NCI-H128 (cell line): ENCODE measurements at regions not wholly inside any gene's neighbourhood (a gene's known extent, or its start where the extent isn't known, plus 50 kb on each side); places are given as distances from the start of the nearest gene placed in this dataset.

Experiments used
- DNase-seq: peaks from one replicate; lab custom pipeline; 2025; ENCODE audit not compliant: unreplicated experiment; lab: John Stamatoyannopoulos, UW

GRCh38 chr4:59834943-59835342 is 1365.2 kb upstream of the ADGRL3 start:
- DNase-seq: no peak

DNA sequence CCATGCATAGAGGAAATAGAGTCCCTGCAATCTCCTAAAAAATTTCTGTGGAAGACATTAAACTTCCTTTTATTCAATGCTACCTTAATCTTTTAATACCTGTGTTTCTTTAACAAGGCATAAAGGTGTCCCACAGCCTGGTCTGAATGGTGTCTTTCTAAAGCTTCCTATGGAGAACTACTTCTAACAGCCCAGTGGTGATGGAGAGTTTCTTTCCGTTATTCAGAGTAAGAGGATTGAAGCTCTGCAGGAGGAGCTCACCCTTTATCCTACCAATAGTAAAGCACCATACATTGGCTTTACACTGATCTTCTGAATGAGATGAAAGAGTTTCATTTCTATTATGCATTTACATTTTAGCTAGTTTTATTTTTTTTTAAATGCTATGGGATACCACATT is 1362.4 kb upstream of the ADGRL3 start:
- no peak for DNase-seq

- no peak for DNase-seq
Observed at GRCh38 chr4:59838236-59838635, 1361.9 kb upstream of the ADGRL3 start.

DNA sequence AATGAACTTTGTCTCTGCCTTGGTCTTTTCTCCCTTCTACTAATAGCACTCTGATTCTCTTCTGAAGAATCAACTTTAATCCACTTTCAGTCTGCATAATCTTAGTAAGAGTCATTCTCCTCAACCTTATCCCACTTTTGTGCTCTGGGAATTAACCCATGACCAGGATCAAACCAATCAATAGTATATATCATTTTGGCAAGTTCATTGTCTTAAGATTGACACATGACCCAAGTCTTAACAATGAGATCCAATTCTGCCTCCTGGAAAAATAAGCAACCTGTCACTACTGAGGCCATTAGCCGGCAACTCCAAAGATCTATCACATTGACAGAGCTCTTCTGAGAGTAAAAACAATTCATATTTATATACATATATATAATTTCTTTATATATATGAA is 1358.4 kb upstream of the ADGRL3 start:
- no peak for DNase-seq

GRCh38 chr4:59848457-59848856 is 1351.7 kb upstream of the ADGRL3 start:
- no peak for DNase-seq

DNA sequence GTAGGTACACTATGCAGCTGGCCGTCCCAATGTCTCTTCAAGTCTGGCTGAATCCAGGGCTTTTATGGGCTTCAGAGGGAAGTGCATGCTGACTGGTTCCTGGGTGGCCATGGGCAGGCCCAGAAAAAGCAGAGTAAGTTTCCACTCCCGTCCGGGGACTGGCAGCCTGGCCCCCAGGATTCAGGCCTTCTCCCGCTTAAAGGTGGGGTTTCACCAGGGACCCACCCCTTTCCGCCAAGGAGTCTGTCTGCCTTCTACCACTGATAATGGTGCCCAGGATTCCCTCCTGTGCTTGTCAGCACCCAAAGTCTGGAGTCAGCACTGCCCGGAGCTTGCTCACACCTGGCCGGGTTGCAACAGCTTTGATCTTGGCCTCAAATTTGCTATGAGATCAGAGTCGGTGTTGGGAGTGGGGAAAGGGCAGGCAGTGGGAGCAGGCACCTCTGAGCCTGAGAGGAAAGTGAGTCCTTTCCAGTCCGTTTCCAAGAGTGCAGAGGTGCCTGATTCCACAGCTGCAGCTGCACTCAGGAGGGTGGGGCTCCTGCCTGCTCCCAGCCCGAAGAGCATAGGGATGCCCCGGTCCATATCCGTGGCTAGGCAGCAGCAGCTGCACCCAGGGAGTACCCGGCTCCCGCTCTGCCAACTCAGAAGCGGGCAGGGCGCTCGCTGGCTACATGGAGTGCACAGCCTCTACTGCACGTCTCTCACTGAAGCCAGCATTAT is 1344.3 kb upstream of the ADGRL3 start:
- DNase-seq: no peak

DNA sequence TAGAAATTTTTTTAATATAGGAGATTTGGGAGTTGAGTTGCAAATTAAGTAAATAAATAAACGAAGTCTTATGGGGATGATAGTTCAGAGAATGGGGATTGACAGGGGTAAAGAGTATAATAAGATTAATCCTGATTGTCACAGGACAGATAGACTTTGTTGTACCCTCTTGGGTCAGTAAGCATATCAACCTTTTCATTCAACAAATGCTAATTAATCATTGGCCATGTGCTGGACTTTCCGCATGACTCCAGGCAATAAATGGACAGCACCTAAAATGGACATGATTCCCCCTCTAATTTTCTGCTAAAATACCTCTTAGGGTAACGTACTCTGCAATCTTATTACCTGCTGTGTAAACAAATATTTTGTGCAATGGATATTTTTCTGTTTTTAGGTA is 1331.1 kb upstream of the ADGRL3 start:
- DNase-seq: no peak

- no peak for DNase-seq
Observed at GRCh38 chr4:59869559-59869958, 1330.6 kb upstream of the ADGRL3 start.

GRCh38 chr4:59881632-59882031 is 1318.5 kb upstream of the ADGRL3 start:
- DNase-seq: no peak

DNA sequence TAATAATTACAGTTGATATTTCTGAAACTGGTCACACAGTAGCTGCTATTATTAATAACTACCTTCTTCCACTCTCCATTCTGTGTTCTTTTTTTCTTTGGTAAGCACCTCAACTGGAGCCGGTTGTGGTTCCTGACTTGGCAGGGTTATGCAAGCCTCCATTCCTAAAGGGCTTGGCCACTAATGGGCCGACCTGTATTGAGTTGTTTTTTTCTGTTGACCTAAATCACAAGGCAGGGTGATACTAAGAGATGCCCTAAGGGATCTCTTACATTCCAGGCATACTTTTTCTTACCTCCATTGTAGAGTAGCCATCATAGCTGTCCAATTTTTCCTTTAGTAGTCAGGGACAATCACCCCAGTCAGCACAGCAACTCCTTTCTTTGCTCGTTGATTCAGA is 1295.8 kb upstream of the ADGRL3 start:
- no peak for DNase-seq

DNA sequence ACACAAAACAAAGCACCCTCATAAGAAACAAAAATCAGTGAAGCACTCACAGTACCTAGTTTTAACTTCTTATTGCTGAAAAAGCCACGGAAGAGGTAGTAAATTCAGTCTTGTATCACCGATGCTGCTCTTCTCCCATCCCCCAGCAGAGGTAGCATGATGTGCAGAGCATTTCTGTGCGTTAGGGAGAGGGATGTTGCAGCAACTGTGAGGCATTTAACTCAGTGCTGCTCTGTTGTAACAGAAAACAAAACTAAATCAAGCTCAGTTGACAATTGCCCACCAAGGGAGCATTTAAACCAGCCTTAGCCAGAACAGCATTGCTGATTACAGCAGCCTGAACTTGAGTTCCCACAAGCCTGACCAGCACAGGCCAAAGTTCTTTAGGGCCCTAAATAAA is 1279.7 kb upstream of the ADGRL3 start:
- no peak for DNase-seq

DNA sequence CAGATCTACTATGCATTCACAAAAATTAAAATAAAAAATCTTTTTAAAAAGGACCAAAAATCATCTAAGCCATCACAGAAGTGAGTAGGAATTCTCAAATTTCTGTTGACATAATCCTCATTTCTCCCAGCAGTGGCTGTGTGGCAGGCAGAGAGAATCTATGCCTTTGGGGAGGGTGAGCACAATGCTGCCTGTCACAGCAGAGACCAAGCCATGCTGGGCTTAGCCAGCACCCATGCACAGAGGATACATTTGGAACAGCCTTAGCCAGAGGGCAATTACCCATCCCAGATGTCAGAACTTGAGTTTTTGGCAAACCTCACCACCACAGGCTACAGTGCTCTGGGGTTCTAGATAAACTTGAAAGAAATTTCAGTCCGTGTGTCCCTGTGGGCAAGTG is 1274.8 kb upstream of the ADGRL3 start:
- DNase-seq: no peak

DNA sequence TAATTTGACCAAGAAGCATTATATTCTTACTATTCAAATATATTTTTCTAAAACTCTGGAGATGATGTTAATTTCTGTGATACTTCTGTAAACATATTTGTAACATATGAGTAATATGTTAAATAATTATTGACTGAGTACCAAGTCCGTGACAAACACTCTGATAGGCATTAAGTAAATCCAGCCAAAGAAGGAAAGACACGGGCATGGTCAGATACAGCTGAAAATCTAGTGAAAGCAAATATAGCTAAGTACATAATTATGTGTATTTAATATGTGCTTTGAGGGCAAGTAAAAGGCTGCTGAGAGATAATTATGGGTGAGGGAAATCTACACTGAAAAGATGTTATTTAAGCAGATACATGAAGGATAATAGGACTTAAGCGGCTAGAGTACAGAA is 1263.6 kb upstream of the ADGRL3 start:
- DNase-seq: no peak

DNA sequence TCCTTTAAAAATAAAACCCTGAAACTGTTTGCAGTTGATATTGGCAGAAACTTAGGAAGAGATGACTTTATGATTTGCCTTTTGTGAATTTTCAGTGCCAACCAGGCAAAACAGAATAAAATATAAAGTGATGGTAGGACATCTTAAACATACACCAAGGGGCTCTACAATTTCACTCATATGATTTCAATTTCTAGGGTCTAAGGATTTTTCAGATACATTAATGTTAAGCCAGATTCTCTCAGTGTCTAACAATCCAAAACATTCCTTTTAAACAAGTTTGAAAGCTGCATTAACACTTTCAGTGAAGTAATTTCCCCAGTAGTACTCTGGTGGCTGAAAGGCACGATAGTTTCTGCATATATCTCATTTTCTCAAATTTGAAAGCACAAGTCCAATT is 1262.0 kb upstream of the ADGRL3 start:
- DNase-seq: no peak

GRCh38 chr4:59945277-59945676 is 1254.8 kb upstream of the ADGRL3 start:
- DNase-seq: no peak

DNA sequence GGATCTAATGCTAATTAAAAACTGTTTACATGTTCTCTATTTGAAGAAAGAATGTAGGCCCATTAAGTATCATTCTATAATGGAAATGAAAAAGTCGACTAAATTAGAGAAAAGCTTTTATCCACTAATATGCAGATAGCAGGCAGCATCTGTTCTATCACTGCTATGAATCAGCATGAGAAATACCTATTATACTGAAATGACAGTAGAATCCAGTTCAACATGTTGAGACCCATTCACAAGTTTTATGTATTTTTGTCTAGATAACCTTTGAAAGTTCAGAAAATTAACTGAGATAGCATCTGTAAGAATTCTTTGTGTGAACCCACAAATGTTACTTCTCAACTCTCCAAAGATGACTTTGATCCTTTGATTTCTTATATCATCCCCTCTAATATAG is 1254.4 kb upstream of the ADGRL3 start:
- no peak for DNase-seq

GRCh38 chr4:59956366-59956765 is 1243.8 kb upstream of the ADGRL3 start:
- DNase-seq: no peak

DNA sequence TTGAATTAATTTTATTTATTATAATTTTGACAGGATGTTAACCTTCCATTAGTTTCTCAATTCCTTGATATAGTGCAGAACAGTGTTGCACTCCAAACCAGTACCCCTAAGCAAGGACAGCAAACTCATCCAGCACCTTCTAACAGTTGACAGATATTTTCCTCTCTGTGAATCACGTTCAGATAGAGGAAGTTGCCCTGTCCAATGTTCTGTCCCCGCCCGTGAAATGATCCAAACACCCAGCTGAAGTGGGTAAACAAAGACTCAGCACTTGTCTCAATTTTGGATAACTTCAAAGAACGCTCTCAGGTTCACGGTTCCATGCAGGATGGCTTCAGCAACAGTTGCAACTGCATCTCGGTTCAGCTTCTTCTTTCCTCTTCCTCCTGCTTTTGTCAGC is 1240.0 kb upstream of the ADGRL3 start:
- DNase-seq: no peak

- DNase-seq: no peak
Observed at GRCh38 chr4:59966758-59967157, 1233.4 kb upstream of the ADGRL3 start.

DNA sequence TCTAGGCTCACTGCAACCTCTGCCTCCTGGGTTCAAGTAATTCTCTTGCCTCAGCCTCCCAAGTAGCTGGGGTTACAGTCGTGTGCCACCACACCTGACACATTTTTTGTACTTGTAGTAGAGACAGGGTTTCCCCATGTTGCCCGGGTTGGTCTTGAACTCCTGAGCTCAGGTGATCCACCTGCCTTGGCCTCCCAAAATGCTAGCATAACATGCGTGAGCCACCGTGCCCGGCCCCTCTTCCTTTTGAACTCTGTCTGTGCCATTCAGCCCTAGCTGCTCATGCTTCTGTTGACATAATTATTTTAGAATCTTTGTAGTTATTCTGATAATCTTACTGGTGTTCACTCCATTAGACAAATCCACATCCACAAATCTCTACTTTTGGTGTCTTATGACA is 1231.3 kb upstream of the ADGRL3 start:
- DNase-seq: no peak

DNA sequence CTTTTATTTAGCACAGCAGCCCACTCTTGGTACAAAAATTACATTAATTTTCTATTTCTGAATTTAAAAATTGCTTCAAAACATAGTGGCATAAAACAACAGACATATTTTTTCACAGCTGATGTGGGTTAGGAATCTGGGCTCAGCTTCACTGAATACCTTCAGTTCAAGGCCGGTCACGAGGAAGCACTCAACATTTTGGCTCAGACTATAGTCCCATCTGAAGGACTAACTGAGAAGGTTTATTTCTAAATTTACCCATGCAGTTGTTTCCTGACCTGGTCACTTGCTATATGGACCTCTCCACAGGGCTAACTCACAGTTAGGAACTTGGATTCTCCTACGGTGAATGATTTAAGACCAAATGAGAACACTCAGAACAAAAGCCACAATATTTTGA is 1230.2 kb upstream of the ADGRL3 start:
- DNase-seq: no peak

DNA sequence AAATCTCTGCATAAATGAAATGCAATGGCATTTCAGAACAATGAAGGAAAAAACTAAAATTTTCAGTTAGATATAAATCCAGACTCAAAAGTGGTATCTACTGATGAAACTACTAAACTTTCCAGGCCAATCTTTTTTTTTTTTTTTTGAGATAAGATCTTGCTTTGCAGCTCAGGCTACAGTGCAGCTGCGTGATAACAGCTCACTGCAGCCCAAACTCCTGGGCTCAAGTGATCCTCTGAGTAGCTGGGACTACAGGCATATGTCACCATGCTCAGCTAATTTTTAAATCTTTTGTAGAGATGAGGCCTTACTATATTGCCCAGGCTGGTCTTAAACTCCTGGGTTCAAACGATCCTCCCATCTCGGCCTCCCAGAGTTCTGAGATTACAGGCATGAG is 1228.2 kb upstream of the ADGRL3 start:
- DNase-seq: no peak

GRCh38 chr4:59973492-59973891 is 1226.6 kb upstream of the ADGRL3 start:
- no peak for DNase-seq

GRCh38 chr4:59979061-59979460 is 1221.1 kb upstream of the ADGRL3 start:
- DNase-seq: no peak
